HTR-8/SVneo (cell line): ENCODE measurements at regions not wholly inside any gene's neighbourhood (a gene's known extent, or its start where the extent isn't known, plus 50 kb on each side); places are given as distances from the start of the nearest gene placed in this dataset.

Experiments
- DNase-seq: peaks from one replicate; pipeline ENCODE4 v3.0.0; 2011; ENCODE audit warnings: low spot score, mixed read lengths; ENCODE audit not compliant: insufficient read length
- FAIRE-seq: peaks from 2 replicates; lab custom pipeline; 2011; peaks lifted over from hg19 to GRCh38; lab: Jason Lieb, UNC

- DNase-seq (no peak), FAIRE-seq (no peak)
These were observed 172.7 kb downstream of the MRPL14 start for GRCh38 chr6:43954311-43955131.

GRCh38 chr6:43953794-43954310 lies 173.4 kb downstream of the MRPL14 start:
- DNase-seq (no peak), FAIRE-seq (no peak)

GRCh38 chr6:43953256-43953655 lies 174.0 kb downstream of the MRPL14 start:
- no peak for FAIRE-seq

GRCh38 chr6:43952746-43953145 lies 174.5 kb downstream of the MRPL14 start:
- FAIRE-seq (no peak), DNase-seq (no peak)

More at GRCh38 chr6:43953256-43953655, 174.0 kb downstream of the MRPL14 start:
- no peak for DNase-seq

- DNase-seq: no peak
- no peak for FAIRE-seq
These were observed 175.2 kb downstream of the MRPL14 start for GRCh38 chr6:43951756-43952675.

- no peak for DNase-seq
- no peak for FAIRE-seq
These were observed 176.0 kb downstream of the MRPL14 start for GRCh38 chr6:43951063-43951755.

- DNase-seq: no peak
- FAIRE-seq: no peak
These were observed 176.6 kb downstream of the MRPL14 start for GRCh38 chr6:43950731-43951062.

GRCh38 chr6:43950051-43950605 lies 177.1 kb downstream of the MRPL14 start:
- DNase-seq (no peak), FAIRE-seq (no peak)

- FAIRE-seq (no peak), DNase-seq (no peak)
These were observed 177.7 kb downstream of the MRPL14 start for GRCh38 chr6:43949551-43949991.

- FAIRE-seq (no peak), DNase-seq (no peak)
These were observed 178.4 kb downstream of the MRPL14 start for GRCh38 chr6:43948527-43949485.

GRCh38 chr6:43947860-43948259 lies 177.8 kb downstream of the VEGFA start:
- DNase-seq (no peak), FAIRE-seq (no peak)

GRCh38 chr6:43946641-43947363 lies 176.8 kb downstream of the VEGFA start:
- no peak for DNase-seq
- no peak for FAIRE-seq

- FAIRE-seq: no peak
These were observed 175.7 kb downstream of the VEGFA start for GRCh38 chr6:43945768-43946080.

GRCh38 chr6:43944908-43945767 lies 175.1 kb downstream of the VEGFA start:
- FAIRE-seq (no peak), DNase-seq (no peak)

More at GRCh38 chr6:43945768-43946080, 175.7 kb downstream of the VEGFA start:
- no peak for DNase-seq

- DNase-seq (no peak), FAIRE-seq (no peak)
These were observed 173.8 kb downstream of the VEGFA start for GRCh38 chr6:43943781-43944250.

- DNase-seq: no peak
- no peak for FAIRE-seq
These were observed 173.2 kb downstream of the VEGFA start for GRCh38 chr6:43943099-43943766.

GRCh38 chr6:43942616-43943015 lies 172.6 kb downstream of the VEGFA start:
- DNase-seq (no peak), FAIRE-seq (no peak)
